ENCODE measurements at regions not wholly inside any gene's neighbourhood (a gene's known extent, or its start where the extent isn't known, plus 50 kb on each side); places are given as distances from the start of the nearest gene placed in this dataset.

GRCh38 chr18:2336690-2337392, 234.5 kb downstream of the METTL4 start:
- Histone ChIP-seq H3K27me3 (ENCODE audit: insufficient read depth, low read length) (no peaks in the 10 kb centered on the region), H2AFZ (ENCODE audit: low read depth, low read length, poor library complexity, severe bottlenecking) (no peak overlapping the region), H3K9ac (ENCODE audit: low read length) (no peak overlapping the region), H3K79me2 (ENCODE audit: insufficient read depth, low read length) (no peaks in the 10 kb centered on the region), H3K4me1 (ENCODE audit: control insufficient read depth in 1 of 2, insufficient read depth in 2 of 2, low read length in 2 of 2) (no peaks in the 10 kb centered on the region), H3K9me3 (ENCODE audit: control insufficient read depth in 1 of 2, insufficient read depth in 1 of 2, low read depth in 1 of 2, low read length in 2 of 2) (no peaks in the 10 kb centered on the region), H4K20me1 (ENCODE audit: insufficient read depth) (no peaks in the 10 kb centered on the region), H3K4me2 (ENCODE audit: low read length) (no peak overlapping the region), H3K9me2 (ENCODE audit: insufficient read depth) (no peaks in the 10 kb centered on the region), H3K4me3 (replicated peaks in 1 of 2; ENCODE audit: low read depth in 1 of 2, low read length in 2 of 2) (no peak overlapping the region), H3K27ac (ENCODE audit: low read depth, low read length) (no peak overlapping the region), H3K36me3 (ENCODE audit: control insufficient read depth in 1 of 2, insufficient read depth in 2 of 2, low read length in 2 of 2) (no peaks in the 10 kb centered on the region)
- ATAC-seq (no peak), DNase-seq (ENCODE audit: low read depth, low spot score) (no peak)
- ChIA-PET CTCF (interaction anchor here (2.1 kb wide), 1 partner anchor 205 kb away, joined by 7 read pairs; no protein-coding TSS in a partner anchor), RAD21 (ENCODE audit: low non-redundant PET in 1 of 2, low total read pairs in 2 of 2, uncharacterized antibody in 2 of 2, unreplicated experiment in 2 of 2) (no interaction called here), POLR2A (no interaction called here)
- TF ChIP-seq ZNF274 (IDR thresholded peaks at IDR 0.05; ENCODE audit: low read depth, low read length) (no peak), ATF3 (IDR thresholded peaks at IDR 0.05) (no peak), EGR1 (IDR thresholded peaks at IDR 0.05; ENCODE audit: low read depth) (no peak), SRF (IDR thresholded peaks at IDR 0.05; ENCODE audit: low read depth) (no peak), CEBPB (IDR thresholded peaks at IDR 0.05; ENCODE audit: low read depth) (no peak), EZH2phosphoT487 (IDR thresholded peaks at IDR 0.05; ENCODE audit: borderline replicate concordance) (no peak), ZBTB33 (IDR thresholded peaks at IDR 0.05; ENCODE audit: extremely low read depth, insufficient replicate concordance, low read length) (no peak), SIN3A (IDR thresholded peaks at IDR 0.05; ENCODE audit: low read depth) (no peak), CBX3 (IDR thresholded peaks at IDR 0.05; ENCODE audit: low read depth) (no peak), TCF7L2 (IDR thresholded peaks at IDR 0.05; ENCODE audit: borderline replicate concordance, extremely low read depth, insufficient read depth, insufficient read length) (no peak), ZFX (IDR thresholded peaks at IDR 0.05) (no peak)
- intact Hi-C loops (cut with micrococcal nuclease), result no loop called here
- no TSS peak for BruUV-seq (replicated peaks)
